H1 (cell line): ENCODE measurements at regions not wholly inside any gene's neighbourhood (a gene's known extent, or its start where the extent isn't known, plus 50 kb on each side); places are given as distances from the start of the nearest gene placed in this dataset.

Experiments
- CTCF ChIA-PET: fragments of 300-600 bp; sonication (Branson Sonifier 250); formaldehyde crosslinking; loops from one replicate; lab custom pipeline; 2021; ENCODE audit not compliant: partially characterized antibody; lab: Charles Lee
- POLR2A ChIA-PET: fragments of 300-600 bp; sonication (Branson Sonifier 250); formaldehyde crosslinking; loops from one replicate; lab custom pipeline; 2021; ENCODE audit warnings: inconsistent platforms; ENCODE audit not compliant: partially characterized antibody; lab: Charles Lee
- DNase-seq, 2 experiments: peaks; one replicate each; pipeline versions ENCODE4 v3.0.0 to v3.0.0-alpha.2; 2010 to 2022; ENCODE audit warnings: low spot score in 2 of 2, low read depth in 1 of 2, mixed read lengths in 1 of 2
- FAIRE-seq: peaks from 2 replicates; lab custom pipeline; 2011; peaks lifted over from hg19 to GRCh38; lab: Jason Lieb, UNC
- H2AFZ ChIP-seq: 2 replicates; pipeline ENCODE4 v1.8.1; 2012; ENCODE audit warnings: low read length, inconsistent platforms
- H2AK5ac ChIP-seq: 2 replicates; pipeline ENCODE4 v1.6.1; 2013; ENCODE audit warnings: low read depth, low read length
- H2BK120ac ChIP-seq: replicated peaks from 2 replicates; pipeline ENCODE3; 2013; ENCODE audit warnings: low read depth, low read length, inconsistent platforms
- H2BK12ac ChIP-seq: 2 replicates; pipeline ENCODE4 v1.6.1; 2013; ENCODE audit warnings: low read depth, low read length
- H2BK15ac ChIP-seq: 2 replicates; pipeline ENCODE4 v1.6.1; 2013; ENCODE audit warnings: low read length
- H2BK20ac ChIP-seq: 2 replicates; pipeline ENCODE4 v1.6.1; 2013; ENCODE audit warnings: low read length
- H2BK5ac ChIP-seq: 2 replicates; pipeline ENCODE4 v1.6.1; 2013; ENCODE audit warnings: low read depth, low read length
- H3K14ac ChIP-seq: 2 replicates; pipeline ENCODE4 v1.6.1; 2013; ENCODE audit warnings: inconsistent platforms; ENCODE audit not compliant: insufficient read length
- H3K18ac ChIP-seq: 2 replicates; pipeline ENCODE4 v1.6.1; 2013; ENCODE audit warnings: low read length; ENCODE audit errors: extremely low read depth
- H3K23ac ChIP-seq: 2 replicates; pipeline ENCODE4 v1.6.1; 2013; ENCODE audit warnings: inconsistent platforms; ENCODE audit not compliant: insufficient read length
- H3K23me2 ChIP-seq: 2 replicates; pipeline ENCODE4 v1.6.1; 2013; ENCODE audit warnings: low read depth, low read length
- H3K27ac ChIP-seq: 2 replicates; pipeline ENCODE4 v1.6.1; 2011; ENCODE audit warnings: low read depth, low read length, inconsistent platforms
- H3K27me3 ChIP-seq, 4 experiments: replicated peaks in 1 of 4; 1 replicate in 1 of 4; 2 replicates in 3 of 4; pipeline versions ENCODE4 v1.6.1 to v1.8.1; 2011 to 2013; ENCODE audit warnings: low read length in 3 of 4, mild to moderate bottlenecking in 3 of 4, inconsistent platforms in 2 of 4, mixed read lengths in 2 of 4, moderate library complexity in 1 of 4; ENCODE audit not compliant: control insufficient read depth in 3 of 4, insufficient read depth in 3 of 4; ENCODE audit errors: extremely low read depth in 1 of 4
- H3K36me3 ChIP-seq, 4 experiments: 2 replicates each; pipeline versions ENCODE4 v1.6.1 to v1.8.1; 2011 to 2013; ENCODE audit warnings: mild to moderate bottlenecking in 4 of 4, low read length in 3 of 4, moderate library complexity in 2 of 4, control low read depth in 1 of 4, inconsistent platforms in 1 of 4; ENCODE audit not compliant: insufficient read depth in 4 of 4, control insufficient read depth in 2 of 4
- H3K4ac ChIP-seq: replicated peaks from 2 replicates; pipeline ENCODE3; 2013; ENCODE audit warnings: low read length, low read depth, mixed read lengths, inconsistent platforms; ENCODE audit not compliant: insufficient read length
- H3K4me1 ChIP-seq, 4 experiments: replicated peaks in 1 of 4; 1 replicate in 1 of 4; 2 replicates in 3 of 4; pipeline versions ENCODE4 v1.6.1 to v1.8.1; 2011 to 2013; ENCODE audit warnings: low read length in 3 of 4, inconsistent platforms in 2 of 4, mixed read lengths in 1 of 4; ENCODE audit not compliant: insufficient read depth in 4 of 4, control insufficient read depth in 3 of 4
- H3K4me2 ChIP-seq, 2 experiments: 2 replicates each; pipeline versions ENCODE4 v1.6.1 to v1.8.1; 2011 to 2013; ENCODE audit warnings: low read depth in 2 of 2, low read length in 2 of 2, control low read depth in 1 of 2, inconsistent platforms in 1 of 2, mild to moderate bottlenecking in 1 of 2; ENCODE audit not compliant: insufficient read depth in 1 of 2
- H3K4me3 ChIP-seq, 4 experiments: fragments of 200-600, 300-600 bp in 1 of 4; sonication (generic), shearing (Covaris generic), sonication (Bioruptor Twin) in 1 of 4; 2 replicates each; pipeline versions ENCODE4 v1.5.1 to v1.8.1; 2011 to 2016; ENCODE audit warnings: low read length in 4 of 4, low read depth in 3 of 4, control low read depth in 2 of 4, inconsistent platforms in 2 of 4, mild to moderate bottlenecking in 2 of 4, mixed read lengths in 1 of 4, moderate library complexity in 1 of 4; ENCODE audit not compliant: insufficient read depth in 2 of 4; ENCODE audit errors: extremely low read depth in 1 of 4
- H3K56ac ChIP-seq: replicated peaks from 2 replicates; pipeline ENCODE3; 2013; ENCODE audit warnings: low read depth, mild to moderate bottlenecking, mixed read lengths, low read length, inconsistent platforms; ENCODE audit not compliant: insufficient read length
- H3K79me1 ChIP-seq: 2 replicates; pipeline ENCODE4 v1.6.1; 2013; ENCODE audit warnings: low read depth, low read length, control low read depth
- H3K79me2 ChIP-seq, 2 experiments: 2 replicates each; pipeline versions ENCODE4 v1.6.1 to v1.8.1; 2012 to 2013; ENCODE audit warnings: low read length in 2 of 2, mild to moderate bottlenecking in 2 of 2, inconsistent platforms in 1 of 2; ENCODE audit not compliant: insufficient read depth in 2 of 2, control insufficient read depth in 1 of 2
- H3K9ac ChIP-seq, 4 experiments: replicated peaks in 1 of 4; 1 replicate in 1 of 4; 2 replicates in 3 of 4; pipeline versions ENCODE4 v1.6.1 to v1.8.1; 2011 to 2013; ENCODE audit warnings: low read depth in 3 of 4, low read length in 3 of 4, control low read depth in 2 of 4, mild to moderate bottlenecking in 2 of 4, moderate library complexity in 2 of 4, inconsistent platforms in 1 of 4; ENCODE audit errors: extremely low read depth in 1 of 4
- H3K9me3 ChIP-seq, 2 experiments: 2 replicates each; pipeline versions ENCODE4 v1.6.1 to v1.8.1; 2012 to 2013; ENCODE audit warnings: mild to moderate bottlenecking in 2 of 2, moderate library complexity in 2 of 2, control low read depth in 1 of 2, inconsistent platforms in 1 of 2, low read depth in 1 of 2, low read length in 1 of 2, mixed read lengths in 1 of 2; ENCODE audit not compliant: insufficient read depth in 2 of 2
- H4K20me1 ChIP-seq, 2 experiments: replicated peaks in 1 of 2; 2 replicates each; pipeline versions ENCODE3 to v1.8.1; 2011 to 2013; ENCODE audit warnings: inconsistent platforms in 2 of 2, low read length in 2 of 2, mild to moderate bottlenecking in 1 of 2; ENCODE audit not compliant: insufficient read depth in 2 of 2, control insufficient read depth in 1 of 2
- H4K5ac ChIP-seq: 2 replicates; pipeline ENCODE4 v1.6.1; 2013; ENCODE audit warnings: low read length, low read depth, mixed read lengths, inconsistent platforms; ENCODE audit not compliant: insufficient read length
- H4K8ac ChIP-seq: 2 replicates; pipeline ENCODE4 v1.8.0; 2013; ENCODE audit warnings: mild to moderate bottlenecking, moderate library complexity, low read length, inconsistent platforms; ENCODE audit not compliant: insufficient read depth; ENCODE audit errors: extremely low read depth
- H4K91ac ChIP-seq: replicated peaks from 2 replicates; pipeline ENCODE3; 2013; ENCODE audit warnings: low read length, mixed read lengths, inconsistent platforms; ENCODE audit not compliant: insufficient read length
- GTF2F1 ChIP-seq: IDR thresholded peaks from 2 replicates; pipeline ENCODE4 v1.6.1; 2012; ENCODE audit warnings: low read depth, low read length, improper control_type of control experiment, borderline replicate concordance
- WGBS, 2 experiments: shearing (Covaris generic) in 1 of 2; methylation state at CpG; one replicate each; pipeline versions ENCODE4 v1.1.6 to v1.1.7; 2013 to 2015; ENCODE audit warnings: low lambda C conversion rate in 2 of 2, mixed read lengths in 2 of 2, inconsistent platforms in 1 of 2, low coverage in 1 of 2, missing lambda C conversion rate in 1 of 2; ENCODE audit not compliant: insufficient replicate concordance in 2 of 2, insufficient coverage in 1 of 2, insufficient read length in 1 of 2; ENCODE audit errors: extremely low coverage in 1 of 2, missing lambda C conversion rate in 1 of 2; 5-methylcytosine and 5-hydroxymethylcytosine counted together

- FAIRE-seq = no peak
- H3K79me1 ChIP-seq = no peaks in the 10 kb centered on the region
- TF ChIP-seq GTF2F1 = no peak
Observed at GRCh38 chr3:109825971-109826810, 488.8 kb upstream of the DPPA4 start.

More at GRCh38 chr3:109825971-109826810, 488.8 kb upstream of the DPPA4 start:
- no peaks in the 10 kb centered on the region for H3K9me3 ChIP-seq
- H3K23me2 ChIP-seq = no peaks in the 10 kb centered on the region
- 87% methylated on average over 7 of the region's 7 CpGs; no CpG with 5 or more reads in 1 of the 2 experiments for WGBS, 2 experiments
- no peak overlapping the region for H4K91ac ChIP-seq
- H2BK12ac ChIP-seq = no peak overlapping the region
- no peak overlapping the region for H3K4me3 ChIP-seq
- H2BK120ac ChIP-seq = no peak overlapping the region
- ChIA-PET POLR2A (no interaction called here), CTCF (no interaction called here)
- DNase-seq = no peak
- H4K20me1 ChIP-seq = no peaks in the 10 kb centered on the region
- no peak overlapping the region for H4K5ac ChIP-seq
- no peak overlapping the region for H3K27ac ChIP-seq
- no peak overlapping the region for H4K8ac ChIP-seq
- no peak overlapping the region for H2BK5ac ChIP-seq
- H3K36me3 ChIP-seq = no peaks in the 10 kb centered on the region
- no peak overlapping the region for H3K14ac ChIP-seq
- no peak overlapping the region for H3K23ac ChIP-seq
- H2AK5ac ChIP-seq = no peak overlapping the region
- H3K9ac ChIP-seq = no peak overlapping the region
- H3K27me3 ChIP-seq = no peaks in the 10 kb centered on the region
- no peak overlapping the region for H3K18ac ChIP-seq
- H3K4me2 ChIP-seq = no peak overlapping the region
- H3K4me1 ChIP-seq = peaks cover 0 to 4% (median 1%) of the 10 kb centered on the region in 4 experiments; a peak in 2 of 7 replicates
- no peak overlapping the region for H2BK20ac ChIP-seq
- H2AFZ ChIP-seq = no peak overlapping the region
- no peak overlapping the region for H3K56ac ChIP-seq
- H3K4ac ChIP-seq = no peak overlapping the region
- H2BK15ac ChIP-seq = no peak overlapping the region
- H3K79me2 ChIP-seq = no peaks in the 10 kb centered on the region
